Tibial nerve (tissue), 4 donors: ENCODE measurements at regions not wholly inside any gene's neighbourhood (a gene's known extent, or its start where the extent isn't known, plus 50 kb on each side); places are given as distances from the start of the nearest gene placed in this dataset.

Experiments
- CTCF ChIP-seq, 5 experiments: fragments of 200-600 bp in 3 of 5; fragments of 450-650 bp in 2 of 5; sonication (generic) in 3 of 5; IDR thresholded peaks; one replicate each; pipeline ENCODE4 v1.5.1; 2016 to 2019; ENCODE audit warnings: antibody characterized with exemption in 5 of 5, mild to moderate bottlenecking in 3 of 5, moderate library complexity in 2 of 5
- EP300 ChIP-seq, 2 donors: sonication (generic); formaldehyde crosslinking; IDR thresholded peaks; one replicate each; pipeline ENCODE4 v1.6.1; 2017; ENCODE audit warnings: antibody characterized with exemption in 2 of 2, mild to moderate bottlenecking in 1 of 2
- POLR2A ChIP-seq, 2 donors: fragments of 450-650 bp; IDR thresholded peaks; one replicate each; pipeline ENCODE4 v1.6.1; 2017; ENCODE audit warnings: antibody characterized with exemption in 2 of 2, mild to moderate bottlenecking in 2 of 2, moderate library complexity in 2 of 2

GRCh38 chr15:87129916-87130315 lies 1050.2 kb downstream of the AGBL1 start:
- TF ChIP-seq EP300 (IDR thresholded peaks at IDR 0.05), result no peak
- no peak for TF ChIP-seq CTCF (IDR thresholded peaks at IDR 0.05)
- no peak for TF ChIP-seq POLR2A (IDR thresholded peaks at IDR 0.05)
